ENCODE measurements at regions not wholly inside any gene's neighbourhood (a gene's known extent, or its start where the extent isn't known, plus 50 kb on each side); places are given as distances from the start of the nearest gene placed in this dataset.
"Not testable (repeated sequence)": the region's sequence is repeated elsewhere in the genome, so short reads cannot be mapped to it uniquely, and the experiment has no call there.

- TF ChIP-seq EZH2 (IDR thresholded peaks at IDR 0.05) (no peak), POLR2AphosphoS5 (IDR thresholded peaks at IDR 0.05; ENCODE audit: borderline replicate concordance, low read depth, low read length) (no peak), FOXP2 (optimal IDR thresholded peaks at IDR 0.05; ENCODE audit: control extremely low read depth, extremely low read length, insufficient read depth) (no peak)
- Histone ChIP-seq H3K9ac (ENCODE audit: insufficient read length) (no peak overlapping the region), H3K9me3 (ENCODE audit: low read depth, low read length) (no peaks in the 10 kb centered on the region), H3K36me3 (ENCODE audit: insufficient read depth, low read length) (no peaks in the 10 kb centered on the region), H3K4me3 (no peak overlapping the region), H3K27ac (no peak overlapping the region)
- DNase-seq (ENCODE audit: low read depth, low spot score): no peak
Measured at GRCh38 chr11:95650276-95650675, 139.3 kb downstream of the FAM76B start.

GRCh38 chr11:95647871-95648270 is 141.7 kb downstream of the FAM76B start:
- Histone ChIP-seq H3K9me3 (ENCODE audit: low read depth, low read length) (no peaks in the 10 kb centered on the region), H3K4me3 (no peak overlapping the region), H3K9ac (ENCODE audit: insufficient read length) (no peak overlapping the region), H3K36me3 (ENCODE audit: insufficient read depth, low read length) (no peaks in the 10 kb centered on the region), H3K27ac (no peak overlapping the region)
- no peak for DNase-seq (ENCODE audit: low read depth, low spot score)
- TF ChIP-seq EZH2 (IDR thresholded peaks at IDR 0.05) (no peak), FOXP2 (optimal IDR thresholded peaks at IDR 0.05; ENCODE audit: control extremely low read depth, extremely low read length, insufficient read depth) (no peak), POLR2AphosphoS5 (IDR thresholded peaks at IDR 0.05; ENCODE audit: borderline replicate concordance, low read depth, low read length) (no peak)

DNA sequence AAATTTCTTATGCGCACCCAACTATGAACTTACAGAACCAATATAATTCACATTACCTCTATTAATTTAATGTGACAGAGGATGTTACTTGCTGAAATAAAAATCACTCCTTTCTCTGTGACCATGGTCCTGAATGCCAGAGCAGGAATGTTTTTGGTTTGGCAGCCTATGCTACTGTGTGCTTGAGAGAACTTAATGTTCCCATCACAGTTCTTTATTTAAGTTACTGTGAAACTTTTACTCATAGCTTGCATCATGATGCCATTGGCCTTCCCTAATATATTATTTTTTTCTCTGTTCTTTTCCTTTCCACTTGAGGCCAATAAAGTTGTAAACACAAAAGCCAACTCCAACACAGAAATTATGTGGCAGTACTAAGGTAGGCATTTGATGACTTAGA is 142.2 kb downstream of the FAM76B start:
- no peak for DNase-seq (ENCODE audit: low read depth, low spot score)
- TF ChIP-seq FOXP2 (optimal IDR thresholded peaks at IDR 0.05; ENCODE audit: control extremely low read depth, extremely low read length, insufficient read depth): no peak
- TF ChIP-seq POLR2AphosphoS5 (IDR thresholded peaks at IDR 0.05; ENCODE audit: borderline replicate concordance, low read depth, low read length): no peak
- TF ChIP-seq EZH2 (IDR thresholded peaks at IDR 0.05): no peak
- Histone ChIP-seq H3K36me3 (ENCODE audit: insufficient read depth, low read length) (no peaks in the 10 kb centered on the region), H3K9me3 (ENCODE audit: low read depth, low read length) (no peaks in the 10 kb centered on the region), H3K9ac (ENCODE audit: insufficient read length) (no peak overlapping the region), H3K4me3 (no peak overlapping the region), H3K27ac (no peak overlapping the region)

GRCh38 chr11:95641495-95641894 is 148.1 kb downstream of the FAM76B start:
- Histone ChIP-seq H3K9ac (ENCODE audit: insufficient read length) (no peak overlapping the region), H3K36me3 (ENCODE audit: insufficient read depth, low read length) (no peaks in the 10 kb centered on the region), H3K4me3 (no peak overlapping the region), H3K9me3 (ENCODE audit: low read depth, low read length) (no peaks in the 10 kb centered on the region), H3K27ac (no peak overlapping the region)
- TF ChIP-seq EZH2 (IDR thresholded peaks at IDR 0.05) (no peak), FOXP2 (optimal IDR thresholded peaks at IDR 0.05; ENCODE audit: control extremely low read depth, extremely low read length, insufficient read depth) (no peak), POLR2AphosphoS5 (IDR thresholded peaks at IDR 0.05; ENCODE audit: borderline replicate concordance, low read depth, low read length) (no peak)
- no peak for DNase-seq (ENCODE audit: low read depth, low spot score)

- Histone ChIP-seq H3K36me3 (ENCODE audit: insufficient read depth, low read length) (no peaks in the 10 kb centered on the region), H3K27ac (no peak overlapping the region), H3K9me3 (ENCODE audit: low read depth, low read length) (no peaks in the 10 kb centered on the region), H3K4me3 (no peak overlapping the region), H3K9ac (ENCODE audit: insufficient read length) (no peak overlapping the region)
- no peak for DNase-seq (ENCODE audit: low read depth, low spot score)
- TF ChIP-seq POLR2AphosphoS5 (IDR thresholded peaks at IDR 0.05; ENCODE audit: borderline replicate concordance, low read depth, low read length) (no peak), EZH2 (IDR thresholded peaks at IDR 0.05) (no peak), FOXP2 (optimal IDR thresholded peaks at IDR 0.05; ENCODE audit: control extremely low read depth, extremely low read length, insufficient read depth) (no peak)
Measured at GRCh38 chr11:95638501-95638900, 151.1 kb downstream of the FAM76B start.

- Histone ChIP-seq H3K9ac (ENCODE audit: insufficient read length) (no peak overlapping the region), H3K9me3 (ENCODE audit: low read depth, low read length) (no peaks in the 10 kb centered on the region), H3K4me3 (no peak overlapping the region), H3K36me3 (ENCODE audit: insufficient read depth, low read length) (no peaks in the 10 kb centered on the region), H3K27ac (no peak overlapping the region)
- no peak for DNase-seq (ENCODE audit: low read depth, low spot score)
- TF ChIP-seq FOXP2 (optimal IDR thresholded peaks at IDR 0.05; ENCODE audit: control extremely low read depth, extremely low read length, insufficient read depth): no peak
Measured at GRCh38 chr11:95625164-95625900, 164.2 kb downstream of the FAM76B start.

DNA sequence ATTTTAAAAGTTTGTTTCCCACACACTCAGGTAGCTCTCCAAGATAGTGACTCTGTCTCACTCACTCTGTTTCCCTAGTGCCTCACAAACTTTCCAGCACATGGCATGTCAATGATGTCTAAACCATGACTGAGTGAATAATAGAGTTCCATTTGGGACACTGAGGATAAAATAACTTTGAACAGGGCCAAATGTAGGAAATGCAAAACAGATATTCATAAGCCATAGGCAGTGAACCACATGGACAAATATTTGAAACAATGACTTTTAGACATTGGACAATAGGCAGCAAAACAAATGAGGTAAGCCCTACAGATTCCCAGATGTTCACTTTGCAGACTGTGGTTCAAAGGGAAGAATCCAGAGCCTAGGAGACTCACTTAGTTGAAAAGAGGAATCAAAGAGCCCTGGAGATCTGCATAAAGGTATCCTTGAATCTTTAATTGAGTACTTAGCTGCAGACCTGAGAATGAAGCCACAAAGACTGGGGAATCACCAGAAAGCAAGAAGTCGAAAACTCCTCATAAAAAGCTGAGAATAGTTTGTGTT is 173.3 kb downstream of the FAM76B start:
- H3K36me3 ChIP-seq (ENCODE audit: insufficient read depth, low read length): no peaks in the 10 kb centered on the region
- TF ChIP-seq POLR2AphosphoS5 (IDR thresholded peaks at IDR 0.05; ENCODE audit: borderline replicate concordance, low read depth, low read length) (no peak), FOXP2 (optimal IDR thresholded peaks at IDR 0.05; ENCODE audit: control extremely low read depth, extremely low read length, insufficient read depth) (no peak), EZH2 (IDR thresholded peaks at IDR 0.05) (no peak)
- no peak for DNase-seq (ENCODE audit: low read depth, low spot score)

DNA sequence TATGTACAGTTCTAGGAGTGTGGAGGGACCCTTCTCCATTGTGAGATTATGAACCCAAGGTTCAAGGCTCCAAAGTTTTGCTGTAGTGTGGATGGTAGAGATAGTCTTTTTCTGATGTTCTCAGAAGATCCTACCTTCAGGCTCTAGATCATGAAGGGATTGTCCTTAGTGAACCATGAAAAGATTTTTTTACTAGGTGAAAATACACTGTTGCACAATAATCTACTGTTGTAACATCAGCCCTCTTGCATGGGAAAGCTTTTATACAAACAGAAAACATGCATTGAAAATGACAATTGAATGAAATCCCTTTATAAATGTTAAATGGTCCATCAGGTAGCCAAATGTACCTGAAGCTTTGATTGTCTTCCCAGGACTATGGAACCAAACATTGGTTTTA is 177.8 kb downstream of the FAM76B start:
- DNase-seq (ENCODE audit: low read depth, low spot score): no peak
- H3K27ac ChIP-seq: no peak overlapping the region
- no peaks in the 10 kb centered on the region for H3K9me3 ChIP-seq (ENCODE audit: low read depth, low read length)
- no peak overlapping the region for H3K4me3 ChIP-seq
- TF ChIP-seq POLR2AphosphoS5 (IDR thresholded peaks at IDR 0.05; ENCODE audit: borderline replicate concordance, low read depth, low read length): no peak
- no peak for TF ChIP-seq EZH2 (IDR thresholded peaks at IDR 0.05)
- no peak for TF ChIP-seq FOXP2 (optimal IDR thresholded peaks at IDR 0.05; ENCODE audit: control extremely low read depth, extremely low read length, insufficient read depth)
- no peaks in the 10 kb centered on the region for H3K36me3 ChIP-seq (ENCODE audit: insufficient read depth, low read length)
- no peak overlapping the region for H3K9ac ChIP-seq (ENCODE audit: insufficient read length)

More for the DNA sequence above, 173.3 kb downstream of the FAM76B start:
- Histone ChIP-seq H3K9ac (ENCODE audit: insufficient read length) (no peak overlapping the region), H3K27ac (no peak overlapping the region), H3K9me3 (ENCODE audit: low read depth, low read length) (no peaks in the 10 kb centered on the region), H3K4me3 (no peak overlapping the region)

DNA sequence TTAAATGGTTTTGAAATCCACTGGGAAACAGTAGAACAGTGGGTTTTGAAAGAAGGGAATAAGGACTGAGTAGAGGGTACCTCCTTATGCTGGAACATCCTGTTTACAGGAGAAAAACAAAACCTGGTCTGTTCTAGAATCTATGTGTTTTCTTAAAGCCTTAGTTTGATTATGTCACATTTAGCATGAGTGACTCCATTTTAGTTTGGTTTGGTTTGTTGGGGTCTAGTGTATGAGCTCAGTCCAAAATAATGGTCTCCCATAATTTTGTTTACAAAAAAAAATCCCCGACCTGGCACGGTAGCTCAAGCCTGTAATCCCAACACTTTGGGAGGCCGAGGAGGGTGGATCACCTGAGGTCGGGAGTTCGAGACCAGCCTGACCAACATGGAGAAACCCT is 179.4 kb downstream of the FAM76B start:
- H3K4me3 ChIP-seq; DNase-seq (ENCODE audit: low read depth, low spot score); H3K27ac ChIP-seq; H3K9me3 ChIP-seq (ENCODE audit: low read depth, low read length); H3K9ac ChIP-seq (ENCODE audit: insufficient read length); H3K36me3 ChIP-seq (ENCODE audit: insufficient read depth, low read length): not testable (repeated sequence)

All from SK-N-MC (cell line).